IMR-90 (cell line): ENCODE measurements at regions not wholly inside any gene's neighbourhood (a gene's known extent, or its start where the extent isn't known, plus 50 kb on each side); places are given as distances from the start of the nearest gene placed in this dataset.

Experiments used
- ATAC-seq: fragments of 200-7000 bp; cut with Tn5 transposase; 2 replicates; pipeline ENCODE4 v1.9.1; 2020; ENCODE audit warnings: low read depth, mild to moderate bottlenecking, moderate library complexity
- BruUV-seq: library from RNA; stranded (reverse); fragments of 400-500 nt; replicated peaks from 2 replicates; lab custom pipeline; 2021; lab: Mats Ljungman, UMichigan
- CTCF ChIA-PET: fragments of 300-600 bp; formaldehyde crosslinking; extraction: SDS; loops from one replicate; lab custom pipeline; 2021; ENCODE audit warnings: antibody characterized with exemption; lab: Yijun Ruan, JAX
- POLR2A ChIA-PET: fragments of 300-600 bp; sonication (Branson Sonifier 250); formaldehyde crosslinking; loops from one replicate; lab custom pipeline; 2022; ENCODE audit warnings: antibody characterized with exemption; ENCODE audit not compliant: unreplicated experiment; lab: Charles Lee
- DNase-seq: peaks from one replicate; pipeline ENCODE4 v3.0.0; 2013
- H2AFZ ChIP-seq: replicated peaks from 2 replicates; pipeline ENCODE3; 2013; ENCODE audit warnings: low read length, mild to moderate bottlenecking; ENCODE audit not compliant: poor library complexity
- H2AK5ac ChIP-seq: 2 replicates; pipeline ENCODE4 v1.6.1; 2013; ENCODE audit warnings: low read depth, low read length, inconsistent platforms
- H2AK9ac ChIP-seq: replicated peaks from 2 replicates; pipeline ENCODE3; 2013; ENCODE audit warnings: mild to moderate bottlenecking, low read depth, low read length, moderate library complexity; ENCODE audit not compliant: poor library complexity
- H2BK120ac ChIP-seq: 2 replicates; pipeline ENCODE4 v1.6.1; 2013; ENCODE audit warnings: low read depth, low read length, inconsistent platforms
- H2BK15ac ChIP-seq: 3 replicates; pipeline ENCODE4 v1.6.1; 2013; ENCODE audit warnings: low read depth, low read length, inconsistent platforms
- H2BK20ac ChIP-seq: 2 replicates; pipeline ENCODE4 v1.6.1; 2013; ENCODE audit warnings: low read depth, mild to moderate bottlenecking, inconsistent platforms, low read length, moderate library complexity
- H2BK5ac ChIP-seq: 2 replicates; pipeline ENCODE4 v1.6.1; 2013; ENCODE audit warnings: mild to moderate bottlenecking, low read depth, low read length, inconsistent platforms; ENCODE audit not compliant: poor library complexity, severe bottlenecking
- H3K14ac ChIP-seq: replicated peaks from 2 replicates; pipeline ENCODE4 v1.6.1; 2013; ENCODE audit warnings: low read depth, low read length, inconsistent platforms
- H3K18ac ChIP-seq: 2 replicates; pipeline ENCODE4 v1.6.1; 2013; ENCODE audit warnings: low read depth, low read length, control low read depth
- H3K23ac ChIP-seq: 2 replicates; pipeline ENCODE4 v1.6.1; 2013; ENCODE audit warnings: low read depth, low read length, inconsistent platforms
- H3K27ac ChIP-seq: 2 replicates; pipeline ENCODE4 v1.5.1; 2013; ENCODE audit warnings: mild to moderate bottlenecking, control low read depth, low read length; ENCODE audit not compliant: insufficient read depth
- H3K27me3 ChIP-seq: 2 replicates; pipeline ENCODE4 v1.6.1; 2013; ENCODE audit warnings: low read length; ENCODE audit not compliant: control insufficient read depth, insufficient read depth
- H3K36me3 ChIP-seq: 2 replicates; pipeline ENCODE4 v1.6.1; 2013; ENCODE audit warnings: low read length, mixed read lengths; ENCODE audit not compliant: control insufficient read depth, insufficient read depth
- H3K4ac ChIP-seq: 2 replicates; pipeline ENCODE4 v1.6.1; 2013; ENCODE audit warnings: low read depth, low read length, inconsistent platforms
- H3K4me1 ChIP-seq: 2 replicates; pipeline ENCODE4 v1.6.1; 2013; ENCODE audit warnings: low read length, mixed read lengths; ENCODE audit not compliant: control insufficient read depth, insufficient read depth
- H3K4me2 ChIP-seq: 2 replicates; pipeline ENCODE4 v1.6.1; 2013; ENCODE audit warnings: low read depth, mild to moderate bottlenecking, control low read depth, low read length, moderate library complexity
- H3K4me3 ChIP-seq: 2 replicates; pipeline ENCODE4 v1.5.1; 2013; ENCODE audit warnings: low read depth, mild to moderate bottlenecking, control low read depth, low read length, moderate library complexity; ENCODE audit not compliant: insufficient read depth
- H3K56ac ChIP-seq: 2 replicates; pipeline ENCODE4 v1.6.1; 2013; ENCODE audit warnings: low read length, inconsistent platforms; ENCODE audit not compliant: insufficient read depth; ENCODE audit errors: extremely low read depth
- H3K79me1 ChIP-seq, 2 experiments: 2 replicates each; pipeline ENCODE4 v1.6.1; 2013; ENCODE audit warnings: low read length in 2 of 2, inconsistent platforms in 1 of 2, low read depth in 1 of 2
- H3K9ac ChIP-seq: 2 replicates; pipeline ENCODE4 v1.6.1; 2013; ENCODE audit warnings: low read depth, low read length, control low read depth
- H3K9me1 ChIP-seq: 2 replicates; pipeline ENCODE4 v1.6.1; 2013; ENCODE audit warnings: low read length, inconsistent platforms; ENCODE audit not compliant: insufficient read depth
- H3K9me3 ChIP-seq: 2 replicates; pipeline ENCODE4 v1.6.1; 2013; ENCODE audit warnings: low read length; ENCODE audit not compliant: control insufficient read depth, insufficient read depth
- H4K20me1 ChIP-seq: 2 replicates; pipeline ENCODE4 v1.6.1; 2013; ENCODE audit warnings: low read length, inconsistent platforms; ENCODE audit not compliant: insufficient read depth
- H4K5ac ChIP-seq: 2 replicates; pipeline ENCODE4 v1.6.1; 2013; ENCODE audit warnings: mild to moderate bottlenecking, low read depth, low read length, control low read depth
- H4K8ac ChIP-seq, 2 experiments: 2 replicates each; pipeline ENCODE4 v1.6.1; 2013; ENCODE audit warnings: low read depth in 2 of 2, low read length in 2 of 2, control low read depth in 1 of 2, inconsistent platforms in 1 of 2
- H4K91ac ChIP-seq: 2 replicates; pipeline ENCODE4 v1.6.1; 2013; ENCODE audit warnings: low read depth, low read length, inconsistent platforms; ENCODE audit not compliant: insufficient read depth
- BHLHE40 ChIP-seq: fragments of 150-350 bp; IDR thresholded peaks from 2 replicates; pipeline ENCODE4 v1.6.1; 2016; ENCODE audit warnings: mild to moderate bottlenecking, low read depth, low read length
- CEBPB ChIP-seq: IDR thresholded peaks from 2 replicates; pipeline ENCODE4 v1.6.1; 2012; ENCODE audit warnings: low read depth, low read length, improper control_type of control experiment
- CHD1 ChIP-seq: IDR thresholded peaks from 2 replicates; pipeline ENCODE4 v1.6.1; 2012; ENCODE audit warnings: low read depth, low read length, improper control_type of control experiment
- CTCF ChIP-seq: conservative IDR thresholded peaks from 2 replicates; pipeline ENCODE4 v1.5.1; 2012; ENCODE audit warnings: mild to moderate bottlenecking, low read depth, low read length, improper control_type of control experiment
- FOS ChIP-seq: fragments of 150-350 bp; IDR thresholded peaks from 2 replicates; pipeline ENCODE4 v1.6.1; 2016; ENCODE audit warnings: low read depth, low read length
- MAFK ChIP-seq: IDR thresholded peaks from 2 replicates; pipeline ENCODE4 v1.6.1; 2012; ENCODE audit warnings: low read depth, low read length, improper control_type of control experiment
- MAZ ChIP-seq: IDR thresholded peaks from 2 replicates; pipeline ENCODE4 v1.6.1; 2012; ENCODE audit warnings: low read depth, mild to moderate bottlenecking, low read length, improper control_type of control experiment, moderate library complexity, borderline replicate concordance
- MXI1 ChIP-seq: IDR thresholded peaks from 2 replicates; pipeline ENCODE4 v1.6.1; 2012; ENCODE audit warnings: low read depth, mild to moderate bottlenecking, low read length, moderate library complexity, borderline replicate concordance
- NFE2L2 ChIP-seq: fragments of 150-350 bp; IDR thresholded peaks from 2 replicates; pipeline ENCODE4 v1.6.1; 2016; ENCODE audit warnings: low read depth, mild to moderate bottlenecking, low read length
- POLR2A ChIP-seq: IDR thresholded peaks from 2 replicates; pipeline ENCODE4 v1.6.1; 2012; ENCODE audit warnings: mild to moderate bottlenecking, low read depth, low read length
- RAD21 ChIP-seq: IDR thresholded peaks from 2 replicates; pipeline ENCODE4 v1.6.1; 2012; ENCODE audit warnings: low read length, improper control_type of control experiment
- RCOR1 ChIP-seq: IDR thresholded peaks from 2 replicates; pipeline ENCODE4 v1.6.1; 2012; ENCODE audit warnings: mild to moderate bottlenecking, low read length, improper control_type of control experiment; ENCODE audit not compliant: insufficient replicate concordance
- RFX5 ChIP-seq: IDR thresholded peaks from 2 replicates; pipeline ENCODE4 v1.8.0; 2012; ENCODE audit warnings: low read depth, mild to moderate bottlenecking, low read length, moderate library complexity
- SMC3 ChIP-seq: fragments of 150-350 bp; IDR thresholded peaks from 2 replicates; pipeline ENCODE4 v1.6.1; 2016; ENCODE audit warnings: low read depth, mild to moderate bottlenecking, antibody characterized with exemption, low read length, moderate library complexity
- USF2 ChIP-seq: fragments of 150-350 bp; IDR thresholded peaks from 2 replicates; pipeline ENCODE4 v1.6.1; 2017; ENCODE audit warnings: mild to moderate bottlenecking, antibody characterized with exemption, low read length, low read depth
- WGBS, 2 experiments: methylation state at CpG; one replicate each; pipeline versions ENCODE4 v1.1.5 to v1.1.7; 2013; ENCODE audit warnings: missing lambda C conversion rate in 2 of 2; ENCODE audit not compliant: insufficient read length in 1 of 2; ENCODE audit errors: extremely low coverage in 2 of 2; 5-methylcytosine and 5-hydroxymethylcytosine counted together
- dilution Hi-C: fragments of 300-500 bp; cut with HindIII; formaldehyde crosslinking; loops from one replicate; pipeline ENCODE4 v1.14.3; 2018; ENCODE audit warnings: low sequenced_read_pairs; ENCODE audit not compliant: unreplicated experiment
- in situ Hi-C: fragments of 300-500 bp; cut with MboI; formaldehyde crosslinking; loops from 3 replicates; pipeline ENCODE4 v1.14.3; 2019; ENCODE audit warnings: low sequenced_read_pairs, inconsistent platforms, mixed read lengths
- intact Hi-C: fragments of 100-400 bp; cut with micrococcal nuclease; formaldehyde crosslinking; loops from 2 replicates; pipeline ENCODE4 v1.10.0; 2022
- TF ChIP-seq, protein P1 (sequence below): fragments of 150-350 bp; IDR thresholded peaks from 2 replicates; pipeline ENCODE4 v1.6.1; 2016; ENCODE audit warnings: low read depth, mild to moderate bottlenecking, low read length, moderate library complexity, borderline replicate concordance

DNA sequence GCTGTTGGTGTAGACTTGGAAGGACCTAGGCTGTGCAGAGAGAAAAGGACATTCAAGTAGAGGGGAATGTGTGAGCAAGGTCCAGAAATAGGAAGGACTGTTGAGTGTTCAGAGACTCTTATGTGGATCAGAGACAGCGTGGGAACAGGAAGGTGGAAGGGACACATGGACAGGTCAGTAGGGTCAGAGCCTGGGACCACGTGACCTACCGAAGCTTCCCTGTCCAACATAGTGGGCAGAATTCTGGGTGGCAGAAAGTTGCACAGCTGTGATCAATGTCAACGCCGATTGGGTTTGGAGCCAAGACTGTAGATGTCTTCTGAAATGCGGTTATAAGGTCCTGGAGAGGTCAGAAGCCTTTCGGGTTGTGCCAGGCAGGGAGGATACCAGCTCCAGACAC is 195.9 kb upstream of the MKI67 start:
- TF ChIP-seq MAFK (no peak), RAD21 (no peak), SMC3 (no peak), CEBPB (no peak), POLR2A (no peak), RFX5 (no peak), MAZ (no peak), USF2 (no peak), RCOR1 (no peak), MXI1 (no peak), CTCF (no peak), CHD1 (no peak), BHLHE40 (no peak), NFE2L2 (no peak), FOS (no peak)
- TF ChIP-seq, protein P1, sequence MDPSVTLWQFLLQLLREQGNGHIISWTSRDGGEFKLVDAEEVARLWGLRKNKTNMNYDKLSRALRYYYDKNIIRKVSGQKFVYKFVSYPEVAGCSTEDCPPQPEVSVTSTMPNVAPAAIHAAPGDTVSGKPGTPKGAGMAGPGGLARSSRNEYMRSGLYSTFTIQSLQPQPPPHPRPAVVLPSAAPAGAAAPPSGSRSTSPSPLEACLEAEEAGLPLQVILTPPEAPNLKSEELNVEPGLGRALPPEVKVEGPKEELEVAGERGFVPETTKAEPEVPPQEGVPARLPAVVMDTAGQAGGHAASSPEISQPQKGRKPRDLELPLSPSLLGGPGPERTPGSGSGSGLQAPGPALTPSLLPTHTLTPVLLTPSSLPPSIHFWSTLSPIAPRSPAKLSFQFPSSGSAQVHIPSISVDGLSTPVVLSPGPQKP, result no peak
- Histone ChIP-seq H3K14ac (no peak overlapping the region), H2AFZ (no peak overlapping the region), H3K4ac (no peak overlapping the region), H4K91ac (no peak overlapping the region), H3K79me1 (no peaks in the 10 kb centered on the region), H3K56ac (no peak overlapping the region), H4K20me1 (no peaks in the 10 kb centered on the region), H2AK9ac (no peak overlapping the region), H3K4me1 (no peaks in the 10 kb centered on the region), H2BK15ac (no peak overlapping the region), H3K18ac (no peak overlapping the region), H3K23ac (no peak overlapping the region), H4K8ac (no peak overlapping the region), H3K9me1 (no peaks in the 10 kb centered on the region), H3K4me3 (no peak overlapping the region), H3K36me3 (no peaks in the 10 kb centered on the region), H2BK5ac (no peak overlapping the region), H2AK5ac (no peak overlapping the region), H2BK20ac (no peak overlapping the region), H3K27ac (no peak overlapping the region), H3K4me2 (no peak overlapping the region), H4K5ac (no peak overlapping the region), H3K27me3 (no peaks in the 10 kb centered on the region), H2BK120ac (no peak overlapping the region), H3K9ac (no peak overlapping the region), H3K9me3 (peaks cover 48% of the 10 kb centered on the region)
- no TSS peak for BruUV-seq
- 57% methylated on average over 2 of the region's 7 CpGs; no CpG with 5 or more reads in 1 of the 2 experiments for WGBS, 2 experiments
- intact Hi-C loops (no loop called here), in situ Hi-C loops (no loop called here), dilution Hi-C loops (no loop called here)
- ChIA-PET CTCF (no interaction called here), POLR2A (no interaction called here)
- ATAC-seq, result no peak
- no peak for DNase-seq
